ENCODE measurements at regions not wholly inside any gene's neighbourhood (a gene's known extent, or its start where the extent isn't known, plus 50 kb on each side); places are given as distances from the start of the nearest gene placed in this dataset.

GRCh38 chr18:76546088-76546435 is 51.0 kb upstream of the ZNF516 start:
- Histone ChIP-seq H3K9me3 (ENCODE audit: control insufficient read depth, insufficient read depth, low read depth, low read length) (no peaks in the 10 kb centered on the region), H3K4me3 (ENCODE audit: low read depth in 2 of 2, low read length in 2 of 2) (no peak overlapping the region), H3K36me3 (ENCODE audit: control insufficient read depth, insufficient read depth, low read length) (no peaks in the 10 kb centered on the region), H3K27ac (ENCODE audit: low read length) (no peak overlapping the region), H3K27me3 (ENCODE audit: control insufficient read depth, insufficient read depth, low read length) (peaks cover 17% of the 10 kb centered on the region; the same call in 1 of the 2 replicates), H3K4me1 (ENCODE audit: control insufficient read depth, insufficient read depth, low read length) (no peaks in the 10 kb centered on the region)
- in situ Hi-C loops (cut with HindIII; ENCODE audit: low pct_unique_long_range_greater_than_20kb, low sequenced_read_pairs), result no loop called here
- DNase-seq (ENCODE audit: low read depth, low spot score) (no peak), ATAC-seq (no peak)
- CTCF ChIA-PET, result no interaction called here
- intact Hi-C loops (cut with micrococcal nuclease; ENCODE audit: unreplicated experiment), result no loop called here
- no peak for TF ChIP-seq SIN3A (IDR thresholded peaks at IDR 0.05; ENCODE audit: borderline replicate concordance, insufficient read depth, low read depth, low read length)
- no peak for TF ChIP-seq POLR2AphosphoS5 (IDR thresholded peaks at IDR 0.05; ENCODE audit: low read depth, low read length)
- no peak for TF ChIP-seq CTCF (IDR thresholded peaks at IDR 0.05)
- no peak for TF ChIP-seq TCF7L2 (IDR thresholded peaks at IDR 0.05; ENCODE audit: low read depth, low read length)
- no peak for TF ChIP-seq REST (IDR thresholded peaks at IDR 0.05; ENCODE audit: insufficient read depth in 1 of 2, low read depth in 2 of 2, low read length in 1 of 2)
- POLR2A ChIA-PET, result no interaction called here
- BruUV-seq (replicated peaks), result no TSS peak

- H3K36me3 ChIP-seq (ENCODE audit: control insufficient read depth, insufficient read depth, low read length), result no peaks in the 10 kb centered on the region
- peaks cover 16% of the 10 kb centered on the region; the same call in 1 of the 2 replicates for H3K27me3 ChIP-seq (ENCODE audit: control insufficient read depth, insufficient read depth, low read length)
- ChIA-PET POLR2A (no interaction called here), CTCF (no interaction called here)
- no peak overlapping the region for H3K27ac ChIP-seq (ENCODE audit: low read length)
- in situ Hi-C loops (cut with HindIII; ENCODE audit: low pct_unique_long_range_greater_than_20kb, low sequenced_read_pairs) (no loop called here), intact Hi-C loops (cut with micrococcal nuclease; ENCODE audit: unreplicated experiment) (no loop called here)
- TF ChIP-seq POLR2AphosphoS5 (IDR thresholded peaks at IDR 0.05; ENCODE audit: low read depth, low read length) (no peak), CTCF (IDR thresholded peaks at IDR 0.05) (no peak), REST (IDR thresholded peaks at IDR 0.05; ENCODE audit: insufficient read depth in 1 of 2, low read depth in 2 of 2, low read length in 1 of 2) (no peak), TCF7L2 (IDR thresholded peaks at IDR 0.05; ENCODE audit: low read depth, low read length) (no peak), SIN3A (IDR thresholded peaks at IDR 0.05; ENCODE audit: borderline replicate concordance, insufficient read depth, low read depth, low read length) (no peak)
- H3K9me3 ChIP-seq (ENCODE audit: control insufficient read depth, insufficient read depth, low read depth, low read length), result no peaks in the 10 kb centered on the region
- ATAC-seq (no peak), DNase-seq (ENCODE audit: low read depth, low spot score) (no peak)
- no peak overlapping the region for H3K4me3 ChIP-seq (ENCODE audit: low read depth in 2 of 2, low read length in 2 of 2)
- no peaks in the 10 kb centered on the region for H3K4me1 ChIP-seq (ENCODE audit: control insufficient read depth, insufficient read depth, low read length)
- no TSS peak for BruUV-seq (replicated peaks)
Observed at GRCh38 chr18:76545433-76546087, 50.5 kb upstream of the ZNF516 start.
